Glomerular visceral epithelial cell (primary cell): ENCODE measurements at regions not wholly inside any gene's neighbourhood (a gene's known extent, or its start where the extent isn't known, plus 50 kb on each side); places are given as distances from the start of the nearest gene placed in this dataset.
A peak's percentile ranks its signal among the peaks of the same experiment; 100 is the strongest.
"Not testable (repeated sequence)": the region's sequence is repeated elsewhere in the genome, so short reads cannot be mapped to it uniquely, and the experiment has no call there.

Experiments used
- DNase-seq: peaks from one replicate; pipeline ENCODE4 v3.0.0-alpha.2; 2016; ENCODE audit errors: extremely low spot score

DNA sequence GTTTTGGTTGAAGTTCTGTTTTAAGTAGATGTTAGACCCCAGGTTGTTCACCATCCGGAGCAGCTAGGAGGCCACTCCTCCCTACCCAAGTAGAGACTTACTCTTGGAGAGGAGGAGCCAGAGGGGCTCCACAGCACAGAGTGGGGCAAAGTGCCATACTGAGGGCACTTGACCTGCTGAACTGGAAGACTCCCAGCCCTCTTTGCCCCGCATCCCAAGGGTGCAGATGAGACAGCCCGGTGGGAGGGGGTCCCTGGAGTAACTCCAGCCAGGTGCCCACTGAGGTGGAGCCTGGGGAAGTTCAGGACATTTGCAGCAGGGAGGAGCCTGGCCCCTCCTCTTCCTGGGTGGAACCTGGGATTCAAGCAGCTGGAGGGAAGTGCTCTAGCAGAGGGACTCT is 102.1 kb upstream of the GPR6 start:
- DNase-seq, result no peak

GRCh38 chr6:109877028-109878004 is 100.8 kb upstream of the GPR6 start:
- peak; percentile 55 for DNase-seq

DNA sequence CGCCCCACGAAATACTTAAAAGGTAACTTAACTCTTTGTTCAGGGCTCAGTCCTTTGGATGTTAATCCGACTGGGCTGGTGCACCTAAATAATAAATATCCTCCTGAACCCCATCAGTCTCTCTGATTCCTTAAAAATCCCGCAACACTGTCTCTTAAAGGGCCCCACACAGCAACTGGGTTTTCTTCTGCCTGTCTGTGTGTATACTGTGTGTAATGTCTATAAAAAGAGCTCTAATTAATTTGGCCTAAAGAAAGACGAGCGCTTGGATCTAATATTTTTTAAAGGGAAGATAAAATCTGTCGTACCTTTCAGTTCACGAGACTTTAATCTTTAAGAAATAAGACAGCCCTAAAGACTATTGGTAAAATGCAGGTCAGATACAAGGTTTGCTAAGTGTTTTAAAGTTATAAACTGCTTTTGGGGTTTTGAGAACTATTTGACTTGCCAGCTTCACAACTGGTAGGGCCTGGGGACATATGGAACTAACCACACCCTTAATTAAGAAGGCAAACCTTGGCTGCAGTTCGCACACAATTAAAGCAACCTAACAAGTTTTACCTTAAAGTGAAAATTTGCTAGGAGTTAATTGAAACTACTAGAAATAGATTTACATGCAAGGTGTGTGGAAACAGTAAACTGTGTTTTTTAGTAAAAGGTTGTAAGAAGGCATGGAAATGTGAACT is 100.0 kb upstream of the GPR6 start:
- DNase-seq, result not testable (repeated sequence)

DNA sequence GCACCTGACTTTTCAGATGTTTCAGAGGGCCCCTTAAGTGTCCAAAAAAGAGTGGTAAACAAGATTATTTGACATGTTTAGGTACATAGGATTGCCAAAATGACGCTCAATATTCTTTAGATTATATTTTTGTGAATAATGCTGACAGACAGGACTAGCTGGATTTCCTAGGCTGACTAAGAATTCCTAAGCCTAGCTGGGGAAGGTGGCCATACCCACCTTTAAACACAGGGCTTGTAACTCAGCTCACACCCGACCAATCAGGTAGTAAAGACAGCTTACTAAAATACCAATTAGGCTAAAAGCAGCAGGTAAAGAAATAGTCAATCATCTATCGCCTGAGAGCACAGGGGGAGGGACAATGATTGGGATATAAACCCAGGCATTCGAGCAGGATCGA is 99.0 kb upstream of the GPR6 start:
- not testable (repeated sequence) for DNase-seq

- DNase-seq, result no peak
Observed at GRCh38 chr6:109879521-109879920, 98.6 kb upstream of the GPR6 start.

GRCh38 chr6:109881069-109881468 is 97.0 kb upstream of the GPR6 start:
- not testable (repeated sequence) for DNase-seq

- not testable (repeated sequence) for DNase-seq
Observed at GRCh38 chr6:109881953-109882490, 96.1 kb upstream of the GPR6 start.

DNA sequence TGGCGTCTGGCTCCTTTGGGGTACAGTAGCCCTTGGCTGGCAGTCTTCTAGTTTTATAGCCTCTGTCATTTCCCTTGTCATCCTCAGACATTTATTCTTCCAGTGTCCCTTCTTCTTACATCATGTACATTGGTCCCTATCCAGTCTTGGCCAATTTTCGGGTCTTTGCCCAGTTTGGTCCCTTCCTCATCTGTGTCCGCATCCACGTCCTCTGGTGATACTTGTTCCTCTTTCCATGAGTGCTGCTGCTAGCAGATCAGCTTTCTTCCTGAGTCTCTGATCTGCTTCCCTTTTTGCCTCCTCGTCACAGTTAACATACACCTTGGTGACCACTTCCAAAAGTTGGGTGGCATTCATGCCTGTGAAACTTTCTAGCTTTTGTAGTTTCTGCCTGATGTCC is 86.2 kb upstream of the GPR6 start:
- DNase-seq, result no peak

DNA sequence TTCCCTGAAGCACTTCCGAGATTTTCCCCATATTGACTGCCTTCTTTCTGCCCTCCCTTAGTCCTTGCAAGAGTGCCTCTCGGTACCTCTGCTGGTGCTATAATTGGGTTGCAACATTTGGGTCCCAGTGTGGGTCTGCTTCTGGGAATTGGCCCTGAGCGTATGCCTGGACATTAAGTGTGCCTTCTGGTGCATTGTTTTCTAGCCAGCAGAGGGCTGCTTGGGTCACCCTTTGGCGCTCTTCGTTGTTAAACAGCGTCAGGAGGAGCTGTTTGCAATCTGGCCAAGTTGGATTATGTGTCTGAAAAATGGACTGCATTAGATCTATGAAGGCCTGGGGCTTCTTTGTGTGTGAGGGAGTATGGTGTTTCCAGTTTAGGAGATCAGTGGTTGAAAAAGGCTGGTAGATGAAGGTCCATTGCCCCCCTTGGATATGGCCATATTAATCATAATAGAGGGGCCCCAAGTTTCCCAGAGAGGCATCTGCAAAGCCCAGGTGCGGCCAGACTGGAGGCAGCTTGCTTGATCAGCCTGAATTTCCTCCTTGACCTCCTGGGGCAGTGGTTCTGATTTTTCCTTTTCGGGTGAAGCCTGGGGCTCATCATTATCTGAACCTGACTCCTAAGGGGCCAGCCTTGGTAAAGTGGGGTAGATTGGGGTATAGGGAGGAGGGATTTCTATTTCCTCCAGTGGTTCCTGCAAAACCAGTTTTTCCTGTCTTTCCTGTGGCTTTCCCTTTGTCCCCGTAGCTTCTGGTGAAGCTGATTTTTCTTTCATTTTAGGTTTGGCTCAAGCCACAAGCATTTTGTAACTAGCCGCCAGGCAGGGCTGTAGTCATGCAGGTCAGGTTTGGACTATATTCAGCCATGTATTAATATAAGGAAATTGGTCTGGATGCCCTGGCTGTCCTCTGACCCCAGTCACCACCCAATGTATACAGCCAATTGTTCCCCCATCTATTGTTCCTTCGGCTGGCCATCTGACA is 85.4 kb upstream of the GPR6 start:
- DNase-seq, result no peak

GRCh38 chr6:109893606-109894005 is 84.5 kb upstream of the GPR6 start:
- no peak for DNase-seq

GRCh38 chr6:109894181-109894580 is 83.9 kb upstream of the GPR6 start:
- DNase-seq, result no peak

DNA sequence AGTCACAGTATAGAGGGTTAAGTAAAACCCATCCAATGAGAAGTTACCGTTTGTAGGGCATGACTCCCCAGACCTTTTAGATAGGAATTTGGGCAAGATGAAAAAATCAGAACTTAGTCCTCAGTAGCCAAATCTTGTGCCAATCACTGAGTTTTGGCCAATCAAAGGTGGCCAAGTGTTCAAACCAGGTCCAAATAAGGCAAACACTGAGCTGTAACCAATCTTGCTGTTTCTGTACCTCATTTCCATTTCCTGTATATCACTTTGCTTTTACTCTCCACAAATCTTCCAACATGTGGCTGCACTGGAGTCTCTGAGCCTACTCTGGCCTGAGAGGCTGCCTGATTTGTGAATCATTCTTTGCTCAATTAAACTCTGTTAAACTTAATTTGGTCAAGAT is 81.8 kb upstream of the GPR6 start:
- no peak for DNase-seq

DNA sequence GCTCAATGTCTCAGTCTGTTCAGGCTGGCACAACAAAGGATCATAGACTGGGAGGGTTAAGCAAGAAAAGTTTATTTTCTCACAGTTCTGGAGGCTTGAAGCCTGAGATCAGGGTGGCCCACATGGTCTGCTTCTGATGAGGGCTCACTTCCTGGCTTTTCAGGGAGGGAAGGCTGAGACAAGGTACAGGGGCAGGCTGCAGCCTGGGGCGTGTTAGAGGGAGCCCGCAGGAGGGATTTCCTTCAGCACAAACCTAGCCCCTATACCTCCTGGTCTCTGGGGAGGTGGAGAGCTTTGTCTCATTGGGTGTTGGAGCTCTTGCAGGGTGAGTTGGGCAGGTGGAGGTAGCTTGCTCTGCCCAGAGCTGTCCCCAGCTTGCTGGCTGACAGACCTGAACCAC is 81.1 kb upstream of the GPR6 start:
- DNase-seq, result no peak

DNA sequence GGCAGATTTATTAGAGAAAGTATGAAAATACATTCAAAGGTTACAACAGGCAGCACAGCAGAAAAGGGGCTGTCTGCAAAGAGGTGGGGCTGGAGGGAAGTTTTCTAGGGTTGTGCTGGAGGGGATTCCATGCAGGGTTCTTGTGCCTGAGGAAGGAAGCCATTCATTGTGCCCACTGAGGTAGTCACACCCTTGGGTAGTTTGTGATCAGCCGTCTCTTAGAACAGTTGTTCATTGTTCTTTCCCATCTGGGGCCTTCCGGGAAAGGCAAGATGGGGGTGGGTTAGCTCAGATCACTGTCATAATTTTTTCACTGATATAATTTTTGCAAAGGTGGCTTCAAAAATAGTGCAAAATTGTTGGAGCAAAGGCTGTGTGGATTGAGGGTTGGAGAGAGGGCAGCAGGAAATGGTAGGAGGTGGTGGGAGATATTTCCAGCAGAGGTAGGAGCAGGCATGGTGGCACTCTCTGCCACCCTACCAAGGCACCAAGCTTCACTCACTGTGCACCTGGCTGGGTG is 80.5 kb upstream of the GPR6 start:
- DNase-seq, result no peak

- no peak for DNase-seq
Observed at GRCh38 chr6:109901976-109902375, 76.1 kb upstream of the GPR6 start.

- no peak for DNase-seq
Observed at GRCh38 chr6:109902870-109903269, 75.2 kb upstream of the GPR6 start.

DNA sequence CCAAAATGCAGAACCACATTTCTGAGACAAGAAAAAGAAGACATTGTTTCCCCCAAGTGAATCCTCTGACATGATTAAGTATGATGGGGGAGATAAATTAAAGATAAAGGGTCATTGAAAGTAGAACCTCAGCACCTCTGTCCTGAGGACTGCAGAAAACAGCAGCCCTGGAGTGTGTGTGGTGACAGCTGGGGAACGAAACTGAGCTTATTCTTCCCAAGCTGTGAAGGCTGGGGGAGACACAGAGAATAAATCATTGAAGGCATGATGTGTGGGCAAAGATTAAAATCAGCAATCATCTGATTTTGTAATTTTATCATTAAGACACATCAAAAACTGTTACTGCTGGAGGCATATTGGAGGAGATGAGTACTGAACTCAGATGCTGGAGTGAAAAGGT is 67.5 kb upstream of the GPR6 start:
- DNase-seq, result no peak

DNA sequence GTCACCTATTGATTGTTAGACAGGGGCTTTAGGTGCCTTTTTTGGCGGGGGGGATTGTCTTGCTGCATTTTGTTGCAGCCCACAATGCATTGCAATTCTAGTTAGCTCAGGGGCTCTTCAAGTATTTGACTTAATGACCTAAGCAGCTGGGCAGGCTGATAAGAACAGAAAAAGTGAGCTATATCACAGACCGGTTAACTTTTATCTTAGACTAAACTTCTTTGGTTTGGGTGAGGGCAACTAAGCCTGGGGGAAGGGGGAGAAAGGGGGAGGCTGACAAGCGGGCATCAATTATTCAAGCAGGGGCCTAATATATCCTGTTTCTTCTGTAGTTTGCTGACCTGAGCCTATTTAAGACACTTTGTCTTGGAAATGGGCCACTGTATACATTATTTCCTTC is 66.0 kb upstream of the GPR6 start:
- no peak for DNase-seq

DNA sequence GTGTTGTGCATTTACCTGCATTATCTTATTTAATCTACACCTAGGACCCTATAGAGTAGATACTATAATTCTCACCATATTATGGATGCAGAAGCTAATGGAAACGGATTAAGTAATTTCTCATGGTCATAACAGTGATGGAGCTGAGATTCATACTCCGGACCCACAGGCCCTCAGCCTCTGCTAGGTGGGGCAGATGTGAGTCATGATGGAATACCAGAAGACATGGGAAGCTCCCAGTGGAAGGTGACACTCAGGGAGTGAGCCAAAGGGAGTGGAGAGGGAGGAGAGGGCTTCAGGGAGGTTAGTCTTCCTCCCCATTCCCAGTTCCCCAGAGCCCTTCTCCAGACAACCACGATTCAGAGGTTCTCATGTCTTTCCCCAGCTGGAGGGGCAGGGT is 65.2 kb upstream of the GPR6 start:
- no peak for DNase-seq

GRCh38 chr6:109915748-109916147 is 62.4 kb upstream of the GPR6 start:
- DNase-seq, result not testable (repeated sequence)

DNA sequence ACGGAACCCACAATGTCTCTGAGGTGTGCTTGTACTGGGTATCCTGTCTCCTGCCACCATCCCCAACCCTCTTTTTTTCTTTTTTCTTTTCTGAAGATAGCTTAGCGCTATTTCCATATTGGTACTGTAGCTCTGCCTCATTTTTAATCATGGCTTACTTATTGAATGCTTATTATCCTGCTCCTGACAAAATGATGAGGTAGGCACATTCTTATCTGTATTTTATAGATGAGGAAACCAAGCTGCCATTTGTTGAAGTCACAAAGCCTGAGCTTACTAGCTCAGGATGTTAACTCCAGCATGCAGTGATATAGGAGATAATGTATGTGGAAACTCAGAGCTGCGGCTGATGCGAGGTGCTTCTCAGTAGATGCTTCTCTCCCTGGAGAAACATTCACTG is 61.4 kb upstream of the GPR6 start:
- no peak for DNase-seq
